SKM-1 treated with dmso at 0.1 percent for 144 hours (cell line): ENCODE measurements at regions not wholly inside any gene's neighbourhood (a gene's known extent, or its start where the extent isn't known, plus 50 kb on each side); places are given as distances from the start of the nearest gene placed in this dataset.
"Not testable (repeated sequence)": the region's sequence is repeated elsewhere in the genome, so short reads cannot be mapped to it uniquely, and the experiment has no call there.

Experiments used
- DNase-seq: peaks from one replicate; lab custom pipeline; 2025; ENCODE audit not compliant: unreplicated experiment; lab: John Stamatoyannopoulos, UW

GRCh38 chr13:112172641-112173251, 105.8 kb downstream of the SOX1 start:
- DNase-seq: no peak

- no peak for DNase-seq
These were observed 107.6 kb downstream of the SOX1 start for GRCh38 chr13:112174476-112175110.

DNA sequence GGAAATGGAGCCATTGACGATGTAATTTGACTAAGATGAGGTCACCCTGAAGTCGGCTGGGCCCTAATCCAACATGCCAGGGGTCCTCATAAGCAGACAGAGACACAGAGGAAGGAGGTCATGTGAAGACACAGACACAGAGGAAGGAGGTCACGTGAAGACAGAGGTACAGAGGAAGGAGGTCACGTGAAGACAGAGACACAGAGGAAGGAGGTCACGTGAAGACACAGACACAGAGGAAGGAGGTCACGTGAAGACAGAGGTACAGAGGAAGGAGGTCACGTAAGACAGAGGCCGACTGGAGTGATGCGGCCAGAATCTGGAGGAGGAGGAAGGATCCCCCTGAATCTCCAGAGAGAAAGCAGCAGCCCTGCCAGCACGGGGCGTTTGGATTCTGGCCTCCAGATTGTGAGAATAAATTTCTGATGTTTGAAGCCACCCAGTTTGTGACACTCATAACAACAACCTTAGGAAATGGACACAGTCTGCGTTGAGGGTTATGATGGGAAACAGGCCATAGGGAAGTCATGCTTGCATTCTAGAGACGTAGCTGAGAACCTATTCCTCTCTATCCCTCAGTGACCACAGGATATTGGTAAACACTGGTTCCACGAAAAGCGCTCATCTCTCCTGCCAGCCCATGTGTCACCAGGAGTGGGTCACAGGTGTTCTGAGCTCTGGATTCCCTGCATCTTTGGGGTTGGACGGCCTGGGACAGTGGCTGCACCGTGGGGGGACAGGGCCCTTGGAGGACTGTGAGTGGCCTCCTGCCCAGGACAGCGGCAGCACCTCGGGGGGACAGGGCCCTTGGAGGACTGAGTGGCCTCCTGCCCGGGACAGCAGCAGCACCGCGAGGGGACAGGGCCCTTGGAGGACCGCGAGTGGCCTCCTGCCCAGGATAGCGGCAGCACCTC, 108.5 kb downstream of the SOX1 start:
- DNase-seq: no peak

- DNase-seq: not testable (repeated sequence)
These were observed 109.5 kb downstream of the SOX1 start for GRCh38 chr13:112176141-112177119.

DNA sequence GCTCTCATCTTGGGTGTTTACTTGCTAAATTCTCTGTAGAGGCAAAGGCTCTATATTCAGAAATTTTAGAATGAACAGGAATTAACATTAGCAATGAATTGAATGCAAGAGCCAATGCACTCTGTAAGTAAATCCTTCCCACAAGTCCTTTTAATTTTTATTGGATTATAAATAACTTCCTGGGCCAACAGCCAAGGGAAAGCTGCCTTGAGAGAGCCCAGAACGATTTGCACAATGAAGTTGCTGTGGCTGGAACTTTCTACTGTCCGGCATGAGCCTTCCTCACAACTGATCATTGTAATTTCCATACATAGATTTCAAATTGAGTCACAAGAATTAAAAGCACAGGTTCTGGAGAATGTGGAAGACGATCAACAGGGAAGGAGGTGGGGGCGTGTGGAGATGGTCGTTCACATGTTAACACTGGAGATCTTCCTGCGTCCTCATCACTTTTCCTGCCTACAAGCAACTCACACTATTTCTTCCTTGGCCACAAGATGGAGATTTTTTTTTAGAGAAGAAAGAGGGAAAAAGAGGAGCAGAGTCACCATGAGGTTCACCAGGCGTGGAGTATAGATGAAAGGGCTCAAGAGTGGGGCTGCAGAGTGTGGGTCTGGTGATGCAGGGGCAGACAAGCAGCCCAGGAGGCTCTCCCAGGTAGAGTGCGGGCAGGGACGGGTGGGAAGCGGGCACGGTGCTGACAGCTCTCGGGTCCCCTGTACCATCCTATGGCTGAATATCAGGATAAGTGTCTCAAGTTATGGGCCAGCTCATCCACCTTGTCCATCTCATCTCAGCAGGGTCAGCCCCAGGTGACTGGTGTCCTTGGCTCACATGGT, 110.7 kb downstream of the SOX1 start:
- no peak for DNase-seq

DNA sequence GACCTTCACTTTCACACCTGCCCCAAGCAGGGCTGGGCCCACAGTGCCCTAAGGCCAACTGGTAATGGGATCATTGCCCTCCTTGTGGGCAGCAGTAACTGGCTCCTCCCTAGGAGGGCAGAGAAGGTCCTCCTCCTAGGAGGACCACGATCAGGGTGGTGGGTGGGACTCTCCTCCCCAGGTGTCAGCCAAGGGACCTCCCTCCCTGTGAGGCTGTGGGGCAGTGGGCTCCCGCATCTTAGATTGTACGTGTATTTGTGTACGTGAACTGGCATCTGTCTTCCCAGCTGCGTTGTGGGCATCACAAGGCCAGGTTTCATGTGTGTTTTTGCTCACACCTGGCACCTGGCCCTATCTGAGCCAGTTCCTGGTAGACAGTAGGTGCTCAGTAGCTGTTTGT, 111.8 kb downstream of the SOX1 start:
- DNase-seq: no peak

GRCh38 chr13:112179421-112179820, 112.5 kb downstream of the SOX1 start:
- DNase-seq: no peak

- DNase-seq: no peak
These were observed 113.0 kb downstream of the SOX1 start for GRCh38 chr13:112179995-112180394.

- no peak for DNase-seq
These were observed 114.6 kb downstream of the SOX1 start for GRCh38 chr13:112181336-112182067.

GRCh38 chr13:112182251-112182650, 115.3 kb downstream of the SOX1 start:
- DNase-seq: no peak

- DNase-seq: peak; percentile 59
These were observed 116.0 kb downstream of the SOX1 start for GRCh38 chr13:112182846-112183531.

DNA sequence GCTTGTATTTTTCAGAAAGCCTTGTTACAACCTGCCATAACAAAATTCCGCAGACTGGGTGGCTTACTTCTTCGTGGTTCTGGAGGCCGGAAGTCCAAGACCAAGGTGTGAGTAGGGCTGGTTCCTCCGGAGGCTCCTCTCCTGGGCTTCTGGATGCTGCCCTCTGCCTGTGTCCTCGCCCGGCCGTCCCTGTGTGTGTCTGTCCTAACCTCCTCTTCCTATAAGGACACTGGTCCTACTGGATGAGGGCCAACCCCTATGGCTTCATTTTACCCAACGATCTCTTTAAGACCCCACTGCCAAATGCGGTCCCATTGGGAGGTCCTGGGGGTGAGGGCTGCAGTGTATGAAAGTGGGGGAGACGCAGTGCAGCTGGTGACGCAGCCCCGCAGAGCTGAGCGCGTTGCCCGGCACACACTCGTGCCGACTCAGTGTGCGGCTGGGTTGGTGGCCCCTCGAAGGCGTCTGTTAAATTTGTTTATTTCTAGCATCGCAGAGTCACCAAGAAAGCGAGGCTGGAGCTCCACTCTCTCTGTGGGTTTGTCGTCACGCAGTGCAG, 116.7 kb downstream of the SOX1 start:
- no peak for DNase-seq

DNA sequence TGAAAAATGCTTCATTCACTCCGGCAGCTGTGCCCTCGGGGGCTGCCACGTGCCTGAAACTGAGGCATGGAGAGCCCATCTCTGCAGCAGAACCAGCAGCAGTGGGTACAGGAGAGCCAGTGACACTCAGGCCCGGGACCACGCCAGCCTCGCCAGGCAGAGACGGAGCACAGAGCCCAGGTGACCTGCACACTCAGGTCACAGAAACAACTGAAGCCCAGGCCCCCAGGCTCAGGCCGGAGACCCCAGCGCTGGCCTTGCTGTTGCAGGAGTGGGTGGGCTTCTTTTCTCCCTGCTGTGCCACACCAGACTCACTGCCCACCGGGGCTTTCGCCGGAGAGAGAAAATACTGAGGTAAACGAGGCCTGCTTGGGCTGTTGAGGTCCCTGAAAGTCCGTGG, 117.3 kb downstream of the SOX1 start:
- DNase-seq: no peak

DNA sequence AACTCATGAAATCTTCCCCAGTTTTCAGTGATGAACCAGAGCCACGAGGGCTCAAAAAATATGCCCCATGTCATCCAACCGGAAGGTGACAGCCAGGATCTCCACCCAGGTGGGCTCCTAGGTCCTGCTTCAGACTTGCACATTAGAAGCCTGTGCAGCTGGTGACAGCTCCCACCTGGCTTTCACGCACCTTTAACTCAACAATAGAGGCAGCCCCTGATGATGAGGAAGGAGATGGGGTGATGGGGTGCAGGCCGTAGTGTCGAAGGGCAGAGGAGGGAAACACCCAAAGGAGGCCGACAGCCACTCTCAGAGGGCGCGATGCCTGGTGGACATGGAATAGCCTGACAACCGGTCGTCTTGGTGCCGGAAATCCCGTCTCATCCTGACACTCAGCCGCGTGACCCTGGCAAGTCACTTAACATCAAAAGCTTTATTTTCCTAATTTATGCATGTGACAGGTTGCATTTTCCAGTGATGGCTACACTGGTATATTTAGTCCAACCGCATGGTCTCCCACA, 118.0 kb downstream of the SOX1 start:
- DNase-seq: no peak

- DNase-seq: no peak
These were observed 118.5 kb downstream of the SOX1 start for GRCh38 chr13:112185466-112185865.

DNA sequence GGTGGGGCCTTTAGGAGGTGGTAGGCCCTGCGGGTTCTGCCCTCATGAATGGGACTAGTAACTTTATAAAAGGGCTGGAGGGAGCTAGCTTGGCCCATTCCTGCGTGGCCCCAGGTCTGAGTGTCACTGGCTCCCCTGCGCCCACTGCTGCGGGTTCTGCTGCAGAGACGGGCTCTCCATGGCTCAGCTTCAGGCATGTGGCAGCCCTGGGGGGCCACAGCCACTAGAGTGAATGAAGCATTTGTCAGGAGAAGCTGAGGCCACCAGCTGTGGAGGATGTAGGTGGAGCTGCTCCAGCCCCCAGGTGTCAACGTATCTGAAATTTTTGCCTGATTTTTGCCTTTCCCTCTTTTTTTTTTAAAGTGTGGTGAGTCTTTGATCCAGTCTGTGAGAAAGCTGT, 119.1 kb downstream of the SOX1 start:
- no peak for DNase-seq

GRCh38 chr13:112187527-112188297, 120.8 kb downstream of the SOX1 start:
- no peak for DNase-seq

DNA sequence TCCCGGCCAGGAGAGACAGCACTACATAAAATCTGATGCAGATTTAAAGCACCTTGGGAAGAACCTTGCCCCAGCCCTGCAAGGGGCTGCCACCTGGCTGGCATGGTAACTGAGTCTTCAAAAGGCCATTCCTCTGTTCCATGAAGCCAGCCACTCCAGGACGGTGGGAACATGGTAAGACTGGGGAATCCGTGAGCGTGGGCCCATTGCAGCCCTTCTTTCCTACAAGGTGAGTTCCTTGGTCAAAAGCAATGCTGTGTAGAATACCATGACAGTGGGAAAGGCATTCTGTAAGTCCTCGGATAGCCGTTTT, 121.3 kb downstream of the SOX1 start:
- no peak for DNase-seq
